GM21528 (cell line): ENCODE measurements at regions not wholly inside any gene's neighbourhood (a gene's known extent, or its start where the extent isn't known, plus 50 kb on each side); places are given as distances from the start of the nearest gene placed in this dataset.

ENCODE experiments used
- ATAC-seq: cut with Tn5 transposase; IDR thresholded peaks from one replicate; pipeline ENCODE4 v1.9.1; 2021; ENCODE audit warnings: mild to moderate bottlenecking, moderate library complexity; ENCODE audit not compliant: unreplicated experiment, low FRiP score

- no peak for ATAC-seq
Observed at GRCh38 chr18:45463451-45463850, 151.8 kb upstream of the SLC14A2 start.

- ATAC-seq = no peak
Observed at GRCh38 chr18:45464619-45465018, 150.7 kb upstream of the SLC14A2 start.

GRCh38 chr18:45467293-45467692 lies 148.0 kb upstream of the SLC14A2 start:
- ATAC-seq = no peak

GRCh38 chr18:45467945-45468344 lies 147.3 kb upstream of the SLC14A2 start:
- no peak for ATAC-seq

- ATAC-seq = no peak
Observed at GRCh38 chr18:45478889-45479288, 136.4 kb upstream of the SLC14A2 start.

- no peak for ATAC-seq
Observed at GRCh38 chr18:45480219-45481015, 134.9 kb upstream of the SLC14A2 start.

GRCh38 chr18:45481821-45482220 lies 133.5 kb upstream of the SLC14A2 start:
- no peak for ATAC-seq

GRCh38 chr18:45482286-45482685 lies 133.0 kb upstream of the SLC14A2 start:
- ATAC-seq = no peak

GRCh38 chr18:45487581-45487980 lies 127.7 kb upstream of the SLC14A2 start:
- ATAC-seq = no peak

GRCh38 chr18:45488645-45489044 lies 126.6 kb upstream of the SLC14A2 start:
- ATAC-seq = no peak

GRCh38 chr18:45493830-45494229 lies 121.4 kb upstream of the SLC14A2 start:
- no peak for ATAC-seq

GRCh38 chr18:45494811-45495210 lies 120.5 kb upstream of the SLC14A2 start:
- ATAC-seq = no peak

GRCh38 chr18:45496741-45497140 lies 118.5 kb upstream of the SLC14A2 start:
- ATAC-seq = no peak

GRCh38 chr18:45497595-45498286 lies 117.5 kb upstream of the SLC14A2 start:
- ATAC-seq = no peak

GRCh38 chr18:45498287-45498658 lies 117.0 kb upstream of the SLC14A2 start:
- ATAC-seq = no peak

- no peak for ATAC-seq
Observed at GRCh38 chr18:45503990-45504389, 111.3 kb upstream of the SLC14A2 start.

- ATAC-seq = no peak
Observed at GRCh38 chr18:45505497-45506206, 109.6 kb upstream of the SLC14A2 start.

- no peak for ATAC-seq
Observed at GRCh38 chr18:45506951-45507350, 108.3 kb upstream of the SLC14A2 start.

GRCh38 chr18:45509535-45509934 lies 105.7 kb upstream of the SLC14A2 start:
- ATAC-seq = no peak

- no peak for ATAC-seq
Observed at GRCh38 chr18:45510656-45511055, 104.6 kb upstream of the SLC14A2 start.

- ATAC-seq = no peak
Observed at GRCh38 chr18:45512363-45512953, 102.8 kb upstream of the SLC14A2 start.
